OCI-LY3 (cell line): ENCODE measurements at regions not wholly inside any gene's neighbourhood (a gene's known extent, or its start where the extent isn't known, plus 50 kb on each side); places are given as distances from the start of the nearest gene placed in this dataset.

Experiments
- EZH2phosphoT487 ChIP-seq: fragments of 200-600 bp; shearing (Covaris generic); IDR thresholded peaks from 2 replicates; pipeline ENCODE4 v1.6.1; 2018; ENCODE audit warnings: antibody characterized with exemption, mixed run types, low read depth
- TF ChIP-seq, protein P1 (sequence below): fragments of 200-600, 300-600 bp; sonication (generic); IDR thresholded peaks from 2 replicates; pipeline ENCODE4 v1.5.1; 2014; ENCODE audit warnings: antibody characterized with exemption, low read length, low read depth

DNA sequence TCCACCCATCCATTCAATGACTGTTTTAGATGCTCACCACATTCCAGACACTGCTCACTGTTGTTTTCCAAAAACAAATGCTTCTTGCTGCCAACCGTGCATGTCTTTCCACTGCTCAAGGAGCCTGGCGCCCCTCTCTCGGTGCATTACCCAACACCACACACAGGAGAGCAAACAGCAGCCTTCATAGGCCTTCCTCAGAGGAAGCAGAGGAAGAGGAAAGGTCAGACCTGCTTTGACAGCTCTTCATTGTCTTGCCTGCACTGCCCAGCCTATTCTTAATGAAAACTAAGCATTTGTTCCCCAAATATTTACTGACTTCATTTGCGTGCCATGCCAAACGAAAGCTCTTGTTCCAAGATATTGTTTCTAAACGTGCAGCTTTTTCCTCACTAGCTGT lies 1129.2 kb downstream of the TBC1D22A start:
- TF ChIP-seq, protein P1, sequence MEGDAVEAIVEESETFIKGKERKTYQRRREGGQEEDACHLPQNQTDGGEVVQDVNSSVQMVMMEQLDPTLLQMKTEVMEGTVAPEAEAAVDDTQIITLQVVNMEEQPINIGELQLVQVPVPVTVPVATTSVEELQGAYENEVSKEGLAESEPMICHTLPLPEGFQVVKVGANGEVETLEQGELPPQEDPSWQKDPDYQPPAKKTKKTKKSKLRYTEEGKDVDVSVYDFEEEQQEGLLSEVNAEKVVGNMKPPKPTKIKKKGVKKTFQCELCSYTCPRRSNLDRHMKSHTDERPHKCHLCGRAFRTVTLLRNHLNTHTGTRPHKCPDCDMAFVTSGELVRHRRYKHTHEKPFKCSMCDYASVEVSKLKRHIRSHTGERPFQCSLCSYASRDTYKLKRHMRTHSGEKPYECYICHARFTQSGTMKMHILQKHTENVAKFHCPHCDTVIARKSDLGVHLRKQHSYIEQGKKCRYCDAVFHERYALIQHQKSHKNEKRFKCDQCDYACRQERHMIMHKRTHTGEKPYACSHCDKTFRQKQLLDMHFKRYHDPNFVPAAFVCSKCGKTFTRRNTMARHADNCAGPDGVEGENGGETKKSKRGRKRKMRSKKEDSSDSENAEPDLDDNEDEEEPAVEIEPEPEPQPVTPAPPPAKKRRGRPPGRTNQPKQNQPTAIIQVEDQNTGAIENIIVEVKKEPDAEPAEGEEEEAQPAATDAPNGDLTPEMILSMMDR, result no peak
- no peak for TF ChIP-seq EZH2phosphoT487
